ENCODE measurements at regions not wholly inside any gene's neighbourhood (a gene's known extent, or its start where the extent isn't known, plus 50 kb on each side); places are given as distances from the start of the nearest gene placed in this dataset.

DNA sequence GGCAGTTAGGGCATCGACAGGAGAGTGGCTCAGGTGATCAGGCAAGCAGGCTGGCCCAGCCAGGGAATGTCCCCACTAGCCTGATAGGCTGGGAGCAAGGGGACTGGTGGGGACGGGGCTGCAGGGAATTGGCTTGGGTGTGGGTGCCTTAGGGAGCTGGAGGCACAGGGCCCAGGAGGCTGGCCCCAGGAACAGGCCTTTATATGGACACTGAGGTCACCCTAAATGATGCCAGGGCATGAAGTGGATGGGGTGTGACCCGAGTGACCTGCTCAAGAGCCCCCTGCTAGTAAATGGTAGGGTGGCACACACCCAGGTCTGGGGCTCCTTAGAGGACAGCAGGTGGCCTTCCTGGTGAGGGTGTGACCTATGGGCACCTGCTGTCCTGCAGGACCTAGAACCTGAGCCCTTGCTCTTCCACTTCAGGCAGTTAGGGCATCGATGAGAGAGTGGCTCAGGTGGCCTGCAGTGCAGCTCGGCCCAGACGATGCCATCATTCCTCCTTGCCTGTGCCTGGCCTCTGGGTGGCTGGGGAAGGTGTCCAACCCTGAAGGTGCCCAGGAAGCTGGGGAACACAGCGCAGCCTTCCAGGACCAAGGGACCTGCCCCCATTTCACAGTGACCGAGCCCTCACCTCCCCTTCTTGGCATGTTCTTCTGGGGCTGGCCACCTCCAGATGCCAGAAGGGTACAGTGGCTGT, 51.7 kb upstream of the LEP start:
- no peak for FAIRE-seq
- WGBS, 3 donors, result 69 to 87% (median 73%) methylated on average over 8 of the region's 8 CpGs
- no peaks in the 10 kb centered on the region for H3K4me1 ChIP-seq (ENCODE audit: control insufficient read depth in 3 of 3, insufficient read depth in 2 of 3, low read depth in 1 of 3, low read length in 2 of 3)
- H3K9me3 ChIP-seq (ENCODE audit: control insufficient read depth in 2 of 2, insufficient read depth in 1 of 2, low read depth in 1 of 2, low read length in 1 of 2), result peaks cover 0 to 4% of the 10 kb centered on the region in 2 donors
- H3K36me3 ChIP-seq (ENCODE audit: control insufficient read depth in 3 of 3, insufficient read depth in 2 of 3, low read depth in 1 of 3, low read length in 3 of 3), result no peaks in the 10 kb centered on the region
- no peak for DNase-seq
- H3K4me3 ChIP-seq (ENCODE audit: low read depth in 1 of 3, low read length in 3 of 3), result no peak overlapping the region
- H3K27me3 ChIP-seq (ENCODE audit: control insufficient read depth in 3 of 3, insufficient read depth in 3 of 3, low read length in 3 of 3), result peaks cover 0 to 27% (median 16%) of the 10 kb centered on the region in 3 donors
- H3K27ac ChIP-seq (ENCODE audit: low read depth in 1 of 3, low read length in 2 of 3), result no peak overlapping the region

DNA sequence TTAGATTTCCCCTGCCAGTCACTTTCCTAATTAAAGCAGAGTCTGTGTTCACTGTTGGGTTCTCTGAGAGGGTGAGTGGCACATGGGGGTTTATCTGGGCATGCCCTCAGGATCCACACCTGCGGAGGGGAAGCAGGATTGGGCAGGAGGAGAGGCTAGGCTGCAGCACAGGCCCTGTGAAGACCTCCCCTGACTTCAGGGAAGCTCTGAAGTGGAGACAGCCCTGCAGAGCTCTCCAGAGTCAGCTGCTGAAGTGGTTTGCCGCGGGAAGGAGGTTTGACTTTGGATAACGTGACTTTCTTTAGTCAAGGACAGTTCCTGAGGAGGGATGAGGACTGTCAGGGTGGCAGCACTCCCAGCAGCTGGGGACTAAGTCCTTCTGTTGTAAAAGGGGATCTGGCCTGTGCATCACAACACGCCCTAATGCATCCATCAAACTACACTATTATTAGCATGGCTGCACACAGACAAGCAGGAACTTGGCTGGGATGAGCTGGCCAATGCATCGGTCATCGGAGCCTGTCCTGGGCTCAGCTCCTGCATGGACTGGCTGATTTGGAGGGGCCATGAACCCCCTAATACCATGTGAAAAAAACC, 50.9 kb upstream of the LEP start:
- H3K4me3 ChIP-seq (ENCODE audit: low read depth in 1 of 3, low read length in 3 of 3), result no peak overlapping the region
- no peak for DNase-seq
- H3K9me3 ChIP-seq (ENCODE audit: control insufficient read depth in 2 of 2, insufficient read depth in 1 of 2, low read depth in 1 of 2, low read length in 1 of 2), result peaks cover 0 to 8% of the 10 kb centered on the region in 2 donors
- no peak overlapping the region for H3K27ac ChIP-seq (ENCODE audit: low read depth in 1 of 3, low read length in 2 of 3)
- H3K36me3 ChIP-seq (ENCODE audit: control insufficient read depth in 3 of 3, insufficient read depth in 2 of 3, low read depth in 1 of 3, low read length in 3 of 3), result no peaks in the 10 kb centered on the region
- WGBS, 3 donors, result 49 to 55% (median 50%) methylated on average over 7 of the region's 7 CpGs
- FAIRE-seq, result no peak
- H3K27me3 ChIP-seq (ENCODE audit: control insufficient read depth in 3 of 3, insufficient read depth in 3 of 3, low read length in 3 of 3), result peaks cover 0 to 26% (median 16%) of the 10 kb centered on the region in 3 donors
- H3K4me1 ChIP-seq (ENCODE audit: control insufficient read depth in 3 of 3, insufficient read depth in 2 of 3, low read depth in 1 of 3, low read length in 2 of 3), result no peaks in the 10 kb centered on the region

DNA sequence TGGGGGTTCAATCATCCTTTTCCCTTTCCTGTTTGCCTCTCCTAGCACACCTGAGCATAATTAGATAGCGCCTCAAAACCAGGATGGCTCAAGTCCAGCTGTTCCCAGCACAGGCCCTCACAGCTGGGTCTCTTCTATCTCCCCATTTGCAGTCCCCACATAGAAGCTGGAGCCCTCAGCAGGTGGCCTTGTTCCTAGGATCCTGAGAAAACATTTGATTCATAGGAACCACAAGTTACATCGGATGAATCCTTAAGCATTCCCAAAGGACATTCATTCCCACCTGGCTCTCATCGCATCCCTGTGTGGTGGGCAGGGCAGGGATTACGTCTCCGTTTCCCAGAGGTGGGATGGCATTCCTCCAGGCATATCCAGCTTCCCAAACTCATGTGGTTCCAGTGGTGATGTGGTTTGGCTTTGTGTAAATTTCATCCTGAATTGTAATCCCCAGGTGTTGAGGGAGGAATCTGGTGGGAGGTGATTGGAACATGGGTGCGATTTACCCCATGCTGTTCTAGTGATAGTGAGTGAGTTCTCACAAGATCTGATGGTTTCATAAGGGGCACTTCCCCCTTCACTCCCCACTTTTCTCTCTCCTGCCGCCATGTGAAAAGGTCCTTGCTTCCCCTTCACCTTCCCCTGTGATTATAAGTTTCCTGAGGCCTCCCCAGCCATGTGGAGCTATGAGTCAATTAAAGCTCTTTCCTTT, 49.8 kb upstream of the LEP start:
- Histone ChIP-seq H3K36me3 (ENCODE audit: control insufficient read depth in 3 of 3, insufficient read depth in 2 of 3, low read depth in 1 of 3, low read length in 3 of 3) (no peaks in the 10 kb centered on the region), H3K27ac (ENCODE audit: low read depth in 1 of 3, low read length in 2 of 3) (no peak overlapping the region), H3K4me1 (ENCODE audit: control insufficient read depth in 3 of 3, insufficient read depth in 2 of 3, low read depth in 1 of 3, low read length in 2 of 3) (no peaks in the 10 kb centered on the region), H3K4me3 (ENCODE audit: low read depth in 1 of 3, low read length in 3 of 3) (no peak overlapping the region), H3K27me3 (ENCODE audit: control insufficient read depth in 3 of 3, insufficient read depth in 3 of 3, low read length in 3 of 3) (peaks cover 0 to 26% (median 16%) of the 10 kb centered on the region in 3 donors), H3K9me3 (ENCODE audit: control insufficient read depth in 2 of 2, insufficient read depth in 1 of 2, low read depth in 1 of 2, low read length in 1 of 2) (peaks cover 0 to 14% of the 10 kb centered on the region in 2 donors)
- FAIRE-seq (no peak), DNase-seq (no peak)
- WGBS, 3 donors, result 55 to 63% (median 58%) methylated on average over 7 of the region's 7 CpGs
